ENCODE measurements at regions not wholly inside any gene's neighbourhood (a gene's known extent, or its start where the extent isn't known, plus 50 kb on each side); places are given as distances from the start of the nearest gene placed in this dataset.

DNA sequence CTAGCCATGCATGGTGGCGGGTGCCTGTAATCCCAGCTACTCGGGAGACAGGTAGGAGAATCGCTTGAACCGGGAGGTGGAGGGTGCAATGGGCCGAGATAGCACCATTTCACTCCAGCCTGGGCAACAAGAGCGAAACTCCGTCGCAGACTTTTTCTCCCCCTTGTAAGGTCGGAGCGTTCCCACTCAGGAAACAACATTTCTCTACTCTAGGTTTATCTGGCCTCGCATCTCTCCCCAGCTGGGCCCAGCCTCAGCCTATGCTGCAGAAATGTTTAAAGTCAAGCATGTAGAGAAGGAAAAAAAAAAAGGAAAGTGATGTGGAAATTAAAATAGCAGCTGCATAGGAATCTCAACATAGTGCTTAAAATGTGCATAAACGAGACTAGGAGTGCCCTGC lies 172.3 kb downstream of the TRIM27 start:
- Histone ChIP-seq H3K27me3 (ENCODE audit: insufficient read depth, low read depth) (no peaks in the 10 kb centered on the region), H3K79me2 (ENCODE audit: insufficient read depth, low read depth) (no peaks in the 10 kb centered on the region), H3K4me3 (IDR thresholded peaks at IDR 0.05; ENCODE audit: insufficient read depth, low read depth, low read length) (no peak overlapping the region), H2AFZ (ENCODE audit: low read depth) (no peak overlapping the region), H3K4me1 (ENCODE audit: low read depth, poor library complexity, severe bottlenecking) (no peaks in the 10 kb centered on the region), H4K20me1 (ENCODE audit: insufficient read depth) (no peaks in the 10 kb centered on the region), H3K9ac (no peak overlapping the region), H3K27ac (no peak overlapping the region), H3K4me2 (no peak overlapping the region), H3K36me3 (ENCODE audit: insufficient read depth) (no peaks in the 10 kb centered on the region)
- TF ChIP-seq, protein P1, sequence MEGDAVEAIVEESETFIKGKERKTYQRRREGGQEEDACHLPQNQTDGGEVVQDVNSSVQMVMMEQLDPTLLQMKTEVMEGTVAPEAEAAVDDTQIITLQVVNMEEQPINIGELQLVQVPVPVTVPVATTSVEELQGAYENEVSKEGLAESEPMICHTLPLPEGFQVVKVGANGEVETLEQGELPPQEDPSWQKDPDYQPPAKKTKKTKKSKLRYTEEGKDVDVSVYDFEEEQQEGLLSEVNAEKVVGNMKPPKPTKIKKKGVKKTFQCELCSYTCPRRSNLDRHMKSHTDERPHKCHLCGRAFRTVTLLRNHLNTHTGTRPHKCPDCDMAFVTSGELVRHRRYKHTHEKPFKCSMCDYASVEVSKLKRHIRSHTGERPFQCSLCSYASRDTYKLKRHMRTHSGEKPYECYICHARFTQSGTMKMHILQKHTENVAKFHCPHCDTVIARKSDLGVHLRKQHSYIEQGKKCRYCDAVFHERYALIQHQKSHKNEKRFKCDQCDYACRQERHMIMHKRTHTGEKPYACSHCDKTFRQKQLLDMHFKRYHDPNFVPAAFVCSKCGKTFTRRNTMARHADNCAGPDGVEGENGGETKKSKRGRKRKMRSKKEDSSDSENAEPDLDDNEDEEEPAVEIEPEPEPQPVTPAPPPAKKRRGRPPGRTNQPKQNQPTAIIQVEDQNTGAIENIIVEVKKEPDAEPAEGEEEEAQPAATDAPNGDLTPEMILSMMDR (conservative IDR thresholded peaks at IDR 0.05; ENCODE audit: low read depth, low read length) = no peak

DNA sequence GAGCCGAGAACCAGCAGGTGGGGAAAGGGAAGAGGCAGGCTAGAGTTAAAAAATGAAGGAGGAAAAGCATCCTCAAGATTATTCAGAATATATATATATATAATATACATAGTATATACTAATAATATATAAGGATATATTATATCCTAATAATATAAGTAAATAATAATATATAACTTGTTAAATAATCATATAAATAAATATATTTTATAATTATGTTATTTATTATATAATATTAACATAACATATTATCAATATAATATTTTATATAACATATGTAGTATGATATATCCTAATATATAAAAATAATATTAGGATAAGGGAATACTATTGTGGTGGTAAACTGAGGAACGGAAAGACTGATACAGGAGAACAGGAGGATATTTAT lies 171.8 kb downstream of the TRIM27 start:
- no peaks in the 10 kb centered on the region for H4K20me1 ChIP-seq (ENCODE audit: insufficient read depth)
- H3K27me3 ChIP-seq (ENCODE audit: insufficient read depth, low read depth) = no peaks in the 10 kb centered on the region
- no peak overlapping the region for H3K4me3 ChIP-seq (IDR thresholded peaks at IDR 0.05; ENCODE audit: insufficient read depth, low read depth, low read length)
- no peak overlapping the region for H3K9ac ChIP-seq
- H3K27ac ChIP-seq = no peak overlapping the region
- H3K4me2 ChIP-seq = no peak overlapping the region
- no peaks in the 10 kb centered on the region for H3K4me1 ChIP-seq (ENCODE audit: low read depth, poor library complexity, severe bottlenecking)
- no peaks in the 10 kb centered on the region for H3K36me3 ChIP-seq (ENCODE audit: insufficient read depth)
- TF ChIP-seq, protein P1 (conservative IDR thresholded peaks at IDR 0.05; ENCODE audit: low read depth, low read length) = no peak
- H3K79me2 ChIP-seq (ENCODE audit: insufficient read depth, low read depth) = no peaks in the 10 kb centered on the region
- H2AFZ ChIP-seq (ENCODE audit: low read depth) = no peak overlapping the region

DNA sequence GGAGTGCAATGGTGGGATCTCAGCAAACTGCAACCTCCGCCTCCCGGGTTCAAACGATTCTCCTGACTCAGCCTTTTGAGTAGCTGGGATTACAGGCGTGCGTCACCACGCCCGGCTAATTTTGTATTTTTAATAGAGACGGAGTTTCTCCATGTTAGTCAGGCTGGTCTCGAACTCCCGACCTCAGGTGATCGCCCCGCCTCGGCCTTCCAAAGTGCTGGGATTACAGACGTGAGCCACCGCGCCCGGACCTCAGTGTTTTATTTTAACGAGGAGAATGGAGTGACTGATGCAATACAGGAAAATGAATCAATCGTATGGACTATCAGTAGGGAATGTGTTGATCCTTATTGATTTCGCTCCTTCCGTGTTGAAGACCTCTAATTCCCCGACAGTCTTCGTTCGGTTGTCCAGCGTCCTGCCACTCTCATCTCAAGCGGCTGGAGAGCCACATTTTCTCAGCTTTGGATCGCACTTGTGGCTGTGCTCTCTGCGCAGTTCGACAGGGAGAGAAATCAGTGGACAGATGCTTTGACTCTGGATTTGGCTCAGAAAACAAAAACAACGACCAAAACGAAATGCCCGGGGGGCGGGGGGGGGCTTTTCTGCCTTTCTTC lies 166.2 kb downstream of the TRIM27 start:
- H3K4me3 ChIP-seq (IDR thresholded peaks at IDR 0.05; ENCODE audit: insufficient read depth, low read depth, low read length) = no peak overlapping the region
- no peak overlapping the region for H2AFZ ChIP-seq (ENCODE audit: low read depth)

DNA sequence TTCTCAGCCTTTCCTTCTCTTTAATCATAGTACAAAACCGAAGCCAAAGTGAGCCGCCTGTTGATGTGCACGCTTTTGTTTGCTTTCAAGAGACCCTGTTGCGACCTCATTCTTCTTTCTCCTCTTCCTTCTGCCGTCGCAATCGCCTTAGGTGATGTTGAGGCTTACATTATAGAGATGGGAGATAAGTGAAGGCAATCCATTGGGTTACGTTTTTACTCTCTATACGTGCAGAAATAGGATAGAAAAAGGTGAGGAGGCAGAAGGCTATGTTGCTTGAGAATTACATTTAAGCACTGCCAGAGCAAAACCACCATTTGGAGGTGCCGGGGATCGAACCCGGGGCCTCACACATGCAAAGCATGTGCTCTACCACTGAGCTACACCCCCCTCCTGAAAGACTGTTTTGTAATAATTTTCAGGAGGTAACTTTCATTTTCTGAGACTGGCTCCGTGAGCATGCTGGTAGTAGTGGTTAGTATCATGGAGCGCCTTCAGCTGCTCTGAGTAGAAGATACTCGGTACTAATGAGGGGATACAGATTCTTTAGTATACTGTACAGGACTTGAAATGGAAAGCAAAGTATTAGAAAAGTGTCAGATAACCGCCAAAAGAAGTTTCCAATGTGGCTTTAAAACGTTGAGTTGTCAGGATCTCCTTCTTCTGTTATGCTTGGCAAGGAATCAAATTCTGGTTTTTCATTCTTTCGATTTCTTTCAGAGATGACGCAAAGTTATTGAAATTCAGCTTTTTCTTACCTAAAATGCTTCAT lies 165.6 kb downstream of the TRIM27 start:
- peak overlapping the region; percentile 19; the same call in 1 of the 2 replicates for H3K27ac ChIP-seq
- H3K9ac ChIP-seq = peak overlapping the region; percentile 5; the same call in 1 of the 2 replicates
- no peak overlapping the region for H3K4me3 ChIP-seq (IDR thresholded peaks at IDR 0.05; ENCODE audit: insufficient read depth, low read depth, low read length)

More for the DNA sequence above, 166.2 kb downstream of the TRIM27 start:
- no peaks in the 10 kb centered on the region for H3K79me2 ChIP-seq (ENCODE audit: insufficient read depth, low read depth)
- no peaks in the 10 kb centered on the region for H4K20me1 ChIP-seq (ENCODE audit: insufficient read depth)
- no peak overlapping the region for H3K9ac ChIP-seq
- no peaks in the 10 kb centered on the region for H3K36me3 ChIP-seq (ENCODE audit: insufficient read depth)
- no peak overlapping the region for H3K4me2 ChIP-seq
- peaks cover 5% of the 10 kb centered on the region for H3K4me1 ChIP-seq (ENCODE audit: low read depth, poor library complexity, severe bottlenecking)
- H3K27me3 ChIP-seq (ENCODE audit: insufficient read depth, low read depth) = no peaks in the 10 kb centered on the region
- no peak overlapping the region for H3K27ac ChIP-seq
- TF ChIP-seq, protein P1 (conservative IDR thresholded peaks at IDR 0.05; ENCODE audit: low read depth, low read length) = no peak

More for the DNA sequence above, 165.6 kb downstream of the TRIM27 start:
- Histone ChIP-seq H3K4me1 (ENCODE audit: low read depth, poor library complexity, severe bottlenecking) (peaks cover 5% of the 10 kb centered on the region), H2AFZ (ENCODE audit: low read depth) (peak overlapping the region; percentile 70), H3K27me3 (ENCODE audit: insufficient read depth, low read depth) (no peaks in the 10 kb centered on the region), H3K4me2 (peak overlapping the region; percentile 34), H3K36me3 (ENCODE audit: insufficient read depth) (no peaks in the 10 kb centered on the region), H3K79me2 (ENCODE audit: insufficient read depth, low read depth) (no peaks in the 10 kb centered on the region), H4K20me1 (ENCODE audit: insufficient read depth) (no peaks in the 10 kb centered on the region)
- TF ChIP-seq, protein P1 (conservative IDR thresholded peaks at IDR 0.05; ENCODE audit: low read depth, low read length) = no peak

All from KMS-11 (cell line).